IMR-90 (cell line): ENCODE measurements at regions not wholly inside any gene's neighbourhood (a gene's known extent, or its start where the extent isn't known, plus 50 kb on each side); places are given as distances from the start of the nearest gene placed in this dataset.

ENCODE experiments used
- ATAC-seq: fragments of 200-7000 bp; cut with Tn5 transposase; 2 replicates; pipeline ENCODE4 v1.9.1; 2020; ENCODE audit warnings: low read depth, mild to moderate bottlenecking, moderate library complexity
- BruUV-seq: library from RNA; stranded (reverse); fragments of 400-500 nt; replicated peaks from 2 replicates; lab custom pipeline; 2021; lab: Mats Ljungman, UMichigan
- CTCF ChIA-PET: fragments of 300-600 bp; formaldehyde crosslinking; extraction: SDS; loops from one replicate; lab custom pipeline; 2021; ENCODE audit warnings: antibody characterized with exemption; lab: Yijun Ruan, JAX
- POLR2A ChIA-PET: fragments of 300-600 bp; sonication (Branson Sonifier 250); formaldehyde crosslinking; loops from one replicate; lab custom pipeline; 2022; ENCODE audit warnings: antibody characterized with exemption; ENCODE audit not compliant: unreplicated experiment; lab: Charles Lee
- DNase-seq: peaks from one replicate; pipeline ENCODE4 v3.0.0; 2013
- H2AFZ ChIP-seq: replicated peaks from 2 replicates; pipeline ENCODE3; 2013; ENCODE audit warnings: low read length, mild to moderate bottlenecking; ENCODE audit not compliant: poor library complexity
- H2AK5ac ChIP-seq: 2 replicates; pipeline ENCODE4 v1.6.1; 2013; ENCODE audit warnings: low read depth, low read length, inconsistent platforms
- H2AK9ac ChIP-seq: replicated peaks from 2 replicates; pipeline ENCODE3; 2013; ENCODE audit warnings: mild to moderate bottlenecking, low read depth, low read length, moderate library complexity; ENCODE audit not compliant: poor library complexity
- H2BK120ac ChIP-seq: 2 replicates; pipeline ENCODE4 v1.6.1; 2013; ENCODE audit warnings: low read depth, low read length, inconsistent platforms
- H2BK15ac ChIP-seq: 3 replicates; pipeline ENCODE4 v1.6.1; 2013; ENCODE audit warnings: low read depth, low read length, inconsistent platforms
- H2BK20ac ChIP-seq: 2 replicates; pipeline ENCODE4 v1.6.1; 2013; ENCODE audit warnings: low read depth, mild to moderate bottlenecking, inconsistent platforms, low read length, moderate library complexity
- H2BK5ac ChIP-seq: 2 replicates; pipeline ENCODE4 v1.6.1; 2013; ENCODE audit warnings: mild to moderate bottlenecking, low read depth, low read length, inconsistent platforms; ENCODE audit not compliant: poor library complexity, severe bottlenecking
- H3K14ac ChIP-seq: replicated peaks from 2 replicates; pipeline ENCODE4 v1.6.1; 2013; ENCODE audit warnings: low read depth, low read length, inconsistent platforms
- H3K18ac ChIP-seq: 2 replicates; pipeline ENCODE4 v1.6.1; 2013; ENCODE audit warnings: low read depth, low read length, control low read depth
- H3K23ac ChIP-seq: 2 replicates; pipeline ENCODE4 v1.6.1; 2013; ENCODE audit warnings: low read depth, low read length, inconsistent platforms
- H3K27ac ChIP-seq: 2 replicates; pipeline ENCODE4 v1.5.1; 2013; ENCODE audit warnings: mild to moderate bottlenecking, control low read depth, low read length; ENCODE audit not compliant: insufficient read depth
- H3K27me3 ChIP-seq: 2 replicates; pipeline ENCODE4 v1.6.1; 2013; ENCODE audit warnings: low read length; ENCODE audit not compliant: control insufficient read depth, insufficient read depth
- H3K36me3 ChIP-seq: 2 replicates; pipeline ENCODE4 v1.6.1; 2013; ENCODE audit warnings: low read length, mixed read lengths; ENCODE audit not compliant: control insufficient read depth, insufficient read depth
- H3K4ac ChIP-seq: 2 replicates; pipeline ENCODE4 v1.6.1; 2013; ENCODE audit warnings: low read depth, low read length, inconsistent platforms
- H3K4me1 ChIP-seq: 2 replicates; pipeline ENCODE4 v1.6.1; 2013; ENCODE audit warnings: low read length, mixed read lengths; ENCODE audit not compliant: control insufficient read depth, insufficient read depth
- H3K4me2 ChIP-seq: 2 replicates; pipeline ENCODE4 v1.6.1; 2013; ENCODE audit warnings: low read depth, mild to moderate bottlenecking, control low read depth, low read length, moderate library complexity
- H3K4me3 ChIP-seq: 2 replicates; pipeline ENCODE4 v1.5.1; 2013; ENCODE audit warnings: low read depth, mild to moderate bottlenecking, control low read depth, low read length, moderate library complexity; ENCODE audit not compliant: insufficient read depth
- H3K56ac ChIP-seq: 2 replicates; pipeline ENCODE4 v1.6.1; 2013; ENCODE audit warnings: low read length, inconsistent platforms; ENCODE audit not compliant: insufficient read depth; ENCODE audit errors: extremely low read depth
- H3K79me1 ChIP-seq, 2 experiments: 2 replicates each; pipeline ENCODE4 v1.6.1; 2013; ENCODE audit warnings: low read length in 2 of 2, inconsistent platforms in 1 of 2, low read depth in 1 of 2
- H3K9ac ChIP-seq: 2 replicates; pipeline ENCODE4 v1.6.1; 2013; ENCODE audit warnings: low read depth, low read length, control low read depth
- H3K9me1 ChIP-seq: 2 replicates; pipeline ENCODE4 v1.6.1; 2013; ENCODE audit warnings: low read length, inconsistent platforms; ENCODE audit not compliant: insufficient read depth
- H3K9me3 ChIP-seq: 2 replicates; pipeline ENCODE4 v1.6.1; 2013; ENCODE audit warnings: low read length; ENCODE audit not compliant: control insufficient read depth, insufficient read depth
- H4K20me1 ChIP-seq: 2 replicates; pipeline ENCODE4 v1.6.1; 2013; ENCODE audit warnings: low read length, inconsistent platforms; ENCODE audit not compliant: insufficient read depth
- H4K5ac ChIP-seq: 2 replicates; pipeline ENCODE4 v1.6.1; 2013; ENCODE audit warnings: mild to moderate bottlenecking, low read depth, low read length, control low read depth
- H4K8ac ChIP-seq, 2 experiments: 2 replicates each; pipeline ENCODE4 v1.6.1; 2013; ENCODE audit warnings: low read depth in 2 of 2, low read length in 2 of 2, control low read depth in 1 of 2, inconsistent platforms in 1 of 2
- H4K91ac ChIP-seq: 2 replicates; pipeline ENCODE4 v1.6.1; 2013; ENCODE audit warnings: low read depth, low read length, inconsistent platforms; ENCODE audit not compliant: insufficient read depth
- CHD1 ChIP-seq: IDR thresholded peaks from 2 replicates; pipeline ENCODE4 v1.6.1; 2012; ENCODE audit warnings: low read depth, low read length, improper control_type of control experiment
- FOS ChIP-seq: fragments of 150-350 bp; IDR thresholded peaks from 2 replicates; pipeline ENCODE4 v1.6.1; 2016; ENCODE audit warnings: low read depth, low read length
- MAZ ChIP-seq: IDR thresholded peaks from 2 replicates; pipeline ENCODE4 v1.6.1; 2012; ENCODE audit warnings: low read depth, mild to moderate bottlenecking, low read length, improper control_type of control experiment, moderate library complexity, borderline replicate concordance
- NFE2L2 ChIP-seq: fragments of 150-350 bp; IDR thresholded peaks from 2 replicates; pipeline ENCODE4 v1.6.1; 2016; ENCODE audit warnings: low read depth, mild to moderate bottlenecking, low read length
- RAD21 ChIP-seq: IDR thresholded peaks from 2 replicates; pipeline ENCODE4 v1.6.1; 2012; ENCODE audit warnings: low read length, improper control_type of control experiment
- RCOR1 ChIP-seq: IDR thresholded peaks from 2 replicates; pipeline ENCODE4 v1.6.1; 2012; ENCODE audit warnings: mild to moderate bottlenecking, low read length, improper control_type of control experiment; ENCODE audit not compliant: insufficient replicate concordance
- RFX5 ChIP-seq: IDR thresholded peaks from 2 replicates; pipeline ENCODE4 v1.8.0; 2012; ENCODE audit warnings: low read depth, mild to moderate bottlenecking, low read length, moderate library complexity
- WGBS, 2 experiments: methylation state at CpG; one replicate each; pipeline versions ENCODE4 v1.1.5 to v1.1.7; 2013; ENCODE audit warnings: missing lambda C conversion rate in 2 of 2; ENCODE audit not compliant: insufficient read length in 1 of 2; ENCODE audit errors: extremely low coverage in 2 of 2; 5-methylcytosine and 5-hydroxymethylcytosine counted together
- dilution Hi-C: fragments of 300-500 bp; cut with HindIII; formaldehyde crosslinking; loops from one replicate; pipeline ENCODE4 v1.14.3; 2018; ENCODE audit warnings: low sequenced_read_pairs; ENCODE audit not compliant: unreplicated experiment
- in situ Hi-C: fragments of 300-500 bp; cut with MboI; formaldehyde crosslinking; loops from 3 replicates; pipeline ENCODE4 v1.14.3; 2019; ENCODE audit warnings: low sequenced_read_pairs, inconsistent platforms, mixed read lengths
- intact Hi-C: fragments of 100-400 bp; cut with micrococcal nuclease; formaldehyde crosslinking; loops from 2 replicates; pipeline ENCODE4 v1.10.0; 2022
- TF ChIP-seq, protein P1 (sequence below): conservative IDR thresholded peaks from 2 replicates; pipeline ENCODE4 v1.5.1; 2012; ENCODE audit warnings: mild to moderate bottlenecking, low read depth, low read length, improper control_type of control experiment

- Histone ChIP-seq H3K23ac (no peak overlapping the region), H2BK15ac (no peak overlapping the region; the same call in 2 of the 3 replicates), H3K4me1 (peaks cover 3% of the 10 kb centered on the region; the same call in 1 of the 2 replicates), H2BK120ac (no peak overlapping the region), H3K27me3 (no peaks in the 10 kb centered on the region), H2AFZ (no peak overlapping the region), H4K20me1 (no peaks in the 10 kb centered on the region), H4K5ac (no peak overlapping the region; the same call in 1 of the 2 replicates), H2BK20ac (no peak overlapping the region), H3K9me1 (no peaks in the 10 kb centered on the region), H3K79me1 (no peaks in the 10 kb centered on the region), H3K9ac (no peak overlapping the region), H2AK5ac (no peak overlapping the region; the same call in 1 of the 2 replicates), H2BK5ac (no peak overlapping the region), H3K18ac (no peak overlapping the region), H3K36me3 (no peaks in the 10 kb centered on the region), H3K4ac (no peak overlapping the region), H4K8ac (no peak overlapping the region), H3K27ac (no peak overlapping the region), H3K14ac (no peak overlapping the region), H3K56ac (no peak overlapping the region), H3K9me3 (no peaks in the 10 kb centered on the region), H4K91ac (no peak overlapping the region), H3K4me2 (no peak overlapping the region), H3K4me3 (no peak overlapping the region), H2AK9ac (no peak overlapping the region)
- no CpG with 5 or more reads among the region's 5 CpGs for WGBS, 2 experiments
- DNase-seq (no peak), ATAC-seq (no peak)
- no TSS peak for BruUV-seq
- in situ Hi-C loops, result no loop called here
- TF ChIP-seq, protein P1, sequence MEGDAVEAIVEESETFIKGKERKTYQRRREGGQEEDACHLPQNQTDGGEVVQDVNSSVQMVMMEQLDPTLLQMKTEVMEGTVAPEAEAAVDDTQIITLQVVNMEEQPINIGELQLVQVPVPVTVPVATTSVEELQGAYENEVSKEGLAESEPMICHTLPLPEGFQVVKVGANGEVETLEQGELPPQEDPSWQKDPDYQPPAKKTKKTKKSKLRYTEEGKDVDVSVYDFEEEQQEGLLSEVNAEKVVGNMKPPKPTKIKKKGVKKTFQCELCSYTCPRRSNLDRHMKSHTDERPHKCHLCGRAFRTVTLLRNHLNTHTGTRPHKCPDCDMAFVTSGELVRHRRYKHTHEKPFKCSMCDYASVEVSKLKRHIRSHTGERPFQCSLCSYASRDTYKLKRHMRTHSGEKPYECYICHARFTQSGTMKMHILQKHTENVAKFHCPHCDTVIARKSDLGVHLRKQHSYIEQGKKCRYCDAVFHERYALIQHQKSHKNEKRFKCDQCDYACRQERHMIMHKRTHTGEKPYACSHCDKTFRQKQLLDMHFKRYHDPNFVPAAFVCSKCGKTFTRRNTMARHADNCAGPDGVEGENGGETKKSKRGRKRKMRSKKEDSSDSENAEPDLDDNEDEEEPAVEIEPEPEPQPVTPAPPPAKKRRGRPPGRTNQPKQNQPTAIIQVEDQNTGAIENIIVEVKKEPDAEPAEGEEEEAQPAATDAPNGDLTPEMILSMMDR, result no peak
- TF ChIP-seq MAZ (no peak), FOS (no peak), RFX5 (no peak), CHD1 (no peak), RCOR1 (no peak), NFE2L2 (no peak), RAD21 (no peak)
- ChIA-PET CTCF (no interaction called here), POLR2A (no interaction called here)
- dilution Hi-C loops, result no loop called here
- intact Hi-C loops, result no loop called here
Measured at GRCh38 chr2:67528320-67528719, 131.2 kb downstream of the ETAA1 start.
